GM12891 (cell line): ENCODE measurements at regions not wholly inside any gene's neighbourhood (a gene's known extent, or its start where the extent isn't known, plus 50 kb on each side); places are given as distances from the start of the nearest gene placed in this dataset.

Source experiments
- PAX5 ChIP-seq: IDR thresholded peaks from 2 replicates; pipeline ENCODE4 v1.6.1; 2011; ENCODE audit warnings: low read length, moderate library complexity, mild to moderate bottlenecking; ENCODE audit not compliant: insufficient read depth, severe bottlenecking
- POLR2A ChIP-seq: IDR thresholded peaks from 2 replicates; pipeline ENCODE4 v1.6.1; 2011; ENCODE audit warnings: low read depth, low read length, control low read depth
- POLR2AphosphoS5 ChIP-seq: IDR thresholded peaks from 2 replicates; pipeline ENCODE4 v1.6.1; 2011; ENCODE audit warnings: low read depth, low read length, control low read depth
- POU2F2 ChIP-seq: IDR thresholded peaks from 2 replicates; pipeline ENCODE4 v1.6.1; 2011; ENCODE audit warnings: low read depth, mild to moderate bottlenecking, control low read depth, low read length, moderate library complexity
- SPI1 ChIP-seq: IDR thresholded peaks from 2 replicates; pipeline ENCODE4 v1.6.1; 2011; ENCODE audit warnings: low read depth, low read length, control low read depth
- TAF1 ChIP-seq: IDR thresholded peaks from 2 replicates; pipeline ENCODE4 v1.6.1; 2011; ENCODE audit warnings: low read depth, low read length, control low read depth

GRCh38 chr7:19407270-19407669, 262.0 kb upstream of the FERD3L start:
- TF ChIP-seq POLR2A (no peak), POLR2AphosphoS5 (no peak), TAF1 (no peak), SPI1 (no peak), POU2F2 (no peak), PAX5 (no peak)
